ENCODE measurements at regions not wholly inside any gene's neighbourhood (a gene's known extent, or its start where the extent isn't known, plus 50 kb on each side); places are given as distances from the start of the nearest gene placed in this dataset.

- no peaks in the 10 kb centered on the region for H3K36me3 Mint-ChIP-seq
- H3K9me3 ChIP-seq (replicated peaks in 1 of 2; ENCODE audit: control insufficient read depth in 1 of 2, insufficient read depth in 1 of 2, low read length in 2 of 2) = peaks cover 15 to 22% of the 10 kb centered on the region in 2 donors
- H3K27ac ChIP-seq (ENCODE audit: low read depth in 1 of 2, low read length in 2 of 2) = no peak overlapping the region
- no peaks in the 10 kb centered on the region for H3K4me1 ChIP-seq (ENCODE audit: control insufficient read depth in 1 of 2, insufficient read depth in 2 of 2, low read length in 2 of 2)
- no peaks in the 10 kb centered on the region for H4K20me1 ChIP-seq (ENCODE audit: insufficient read depth, low read length)
- intact Hi-C loops (cut with micrococcal nuclease) = no loop called here
- H3K27me3 ChIP-seq (ENCODE audit: control insufficient read depth in 2 of 2, insufficient read depth in 2 of 2, low read length in 2 of 2) = no peaks in the 10 kb centered on the region
- H3K4me2 ChIP-seq (replicated peaks; ENCODE audit: extremely low read depth, low read length, poor library complexity, severe bottlenecking) = no peak overlapping the region
- H3K9ac ChIP-seq (ENCODE audit: insufficient read depth, low read length, poor library complexity, severe bottlenecking) = no peak overlapping the region
- no peak for TF ChIP-seq CTCF (IDR thresholded peaks at IDR 0.05)
- H3K27me3 Mint-ChIP-seq (ENCODE audit: low read depth in 3 of 3) = no peaks in the 10 kb centered on the region
- no peak for DNase-seq
- H2AFZ ChIP-seq (ENCODE audit: insufficient read depth, low read depth, low read length, poor library complexity, severe bottlenecking) = no peak overlapping the region
- H3K36me3 ChIP-seq (replicated peaks in 1 of 2; ENCODE audit: control insufficient read depth in 1 of 2, insufficient read depth in 2 of 2, low read length in 2 of 2) = no peaks in the 10 kb centered on the region
- no peaks in the 10 kb centered on the region for H3K79me2 ChIP-seq (ENCODE audit: insufficient read depth, low read length)
- peaks cover 14 to 23% (median 19%) of the 10 kb centered on the region in 7 donors for H3K9me3 Mint-ChIP-seq
- no peaks in the 10 kb centered on the region for H3K4me1 Mint-ChIP-seq
- no peak overlapping the region for H3K4me3 Mint-ChIP-seq
- no peak overlapping the region for H3K27ac Mint-ChIP-seq
- WGBS (ENCODE audit: insufficient coverage) = 91% methylated on average over 5 of the region's 5 CpGs
- H3K4me3 ChIP-seq (replicated peaks in 1 of 3; ENCODE audit: low read depth in 2 of 3, low read length in 3 of 3) = no peak overlapping the region
Measured at GRCh38 chr9:82445556-82445955, 457.0 kb downstream of the SPATA31D1 start.

- no peaks in the 10 kb centered on the region for H3K36me3 ChIP-seq (replicated peaks in 1 of 2; ENCODE audit: control insufficient read depth in 1 of 2, insufficient read depth in 2 of 2, low read length in 2 of 2)
- no peak for TF ChIP-seq CTCF (IDR thresholded peaks at IDR 0.05)
- H3K9me3 Mint-ChIP-seq = peaks cover 9 to 20% (median 15%) of the 10 kb centered on the region in 7 donors
- no peak overlapping the region for H3K4me3 Mint-ChIP-seq
- H3K27me3 Mint-ChIP-seq (ENCODE audit: low read depth in 3 of 3) = no peaks in the 10 kb centered on the region
- H3K79me2 ChIP-seq (ENCODE audit: insufficient read depth, low read length) = no peaks in the 10 kb centered on the region
- no peak overlapping the region for H2AFZ ChIP-seq (ENCODE audit: insufficient read depth, low read depth, low read length, poor library complexity, severe bottlenecking)
- no peaks in the 10 kb centered on the region for H3K27me3 ChIP-seq (ENCODE audit: control insufficient read depth in 2 of 2, insufficient read depth in 2 of 2, low read length in 2 of 2)
- DNase-seq = no peak
- no peaks in the 10 kb centered on the region for H3K36me3 Mint-ChIP-seq
- no peaks in the 10 kb centered on the region for H3K4me1 ChIP-seq (ENCODE audit: control insufficient read depth in 1 of 2, insufficient read depth in 2 of 2, low read length in 2 of 2)
- H3K4me3 ChIP-seq (replicated peaks in 1 of 3; ENCODE audit: low read depth in 2 of 3, low read length in 3 of 3) = no peak overlapping the region
- no peak overlapping the region for H3K27ac ChIP-seq (ENCODE audit: low read depth in 1 of 2, low read length in 2 of 2)
- no peaks in the 10 kb centered on the region for H3K4me1 Mint-ChIP-seq
- 95% methylated on average over 3 of the region's 5 CpGs for WGBS (ENCODE audit: insufficient coverage)
- intact Hi-C loops (cut with micrococcal nuclease) = no loop called here
- no peak overlapping the region for H3K27ac Mint-ChIP-seq
- no peak overlapping the region for H3K9ac ChIP-seq (ENCODE audit: insufficient read depth, low read length, poor library complexity, severe bottlenecking)
- no peak overlapping the region for H3K4me2 ChIP-seq (replicated peaks; ENCODE audit: extremely low read depth, low read length, poor library complexity, severe bottlenecking)
- H4K20me1 ChIP-seq (ENCODE audit: insufficient read depth, low read length) = no peaks in the 10 kb centered on the region
- H3K9me3 ChIP-seq (replicated peaks in 1 of 2; ENCODE audit: control insufficient read depth in 1 of 2, insufficient read depth in 1 of 2, low read length in 2 of 2) = peaks cover 12 to 19% of the 10 kb centered on the region in 2 donors
Measured at GRCh38 chr9:82447343-82447742, 458.8 kb downstream of the SPATA31D1 start.

Measured in CD14-positive monocyte (primary cell).